ENCODE measurements at regions not wholly inside any gene's neighbourhood (a gene's known extent, or its start where the extent isn't known, plus 50 kb on each side); places are given as distances from the start of the nearest gene placed in this dataset.
"Not testable (repeated sequence)": the region's sequence is repeated elsewhere in the genome, so short reads cannot be mapped to it uniquely, and the experiment has no call there.

GRCh38 chr18:67455890-67456501 lies 60.5 kb downstream of the DSEL start:
- FAIRE-seq (no peak), DNase-seq (ENCODE audit: insufficient read length, low spot score) (no peak)

- FAIRE-seq (no peak), DNase-seq (ENCODE audit: insufficient read length, low spot score) (no peak)
These were observed 62.6 kb downstream of the DSEL start for GRCh38 chr18:67453901-67454300.

GRCh38 chr18:67451960-67452359 lies 64.6 kb downstream of the DSEL start:
- DNase-seq (ENCODE audit: insufficient read length, low spot score) = no peak
- no peak for FAIRE-seq

- not testable (repeated sequence) for DNase-seq (ENCODE audit: insufficient read length, low spot score); FAIRE-seq
These were observed 65.4 kb downstream of the DSEL start for GRCh38 chr18:67451101-67451500.

- FAIRE-seq (no peak), DNase-seq (ENCODE audit: insufficient read length, low spot score) (no peak)
These were observed 82.5 kb downstream of the DSEL start for GRCh38 chr18:67433971-67434370.

- no peak for FAIRE-seq
These were observed 83.7 kb downstream of the DSEL start for GRCh38 chr18:67432806-67433205.

GRCh38 chr18:67428805-67429204 lies 87.7 kb downstream of the DSEL start:
- FAIRE-seq (no peak), DNase-seq (ENCODE audit: insufficient read length, low spot score) (no peak)

More at GRCh38 chr18:67432806-67433205, 83.7 kb downstream of the DSEL start:
- no peak for DNase-seq (ENCODE audit: insufficient read length, low spot score)

- no peak for FAIRE-seq
- no peak for DNase-seq (ENCODE audit: insufficient read length, low spot score)
These were observed 88.4 kb downstream of the DSEL start for GRCh38 chr18:67428158-67428557.

- DNase-seq (ENCODE audit: insufficient read length, low spot score) (no peak), FAIRE-seq (no peak)
These were observed 90.0 kb downstream of the DSEL start for GRCh38 chr18:67426486-67426885.

GRCh38 chr18:67425672-67426071 lies 90.8 kb downstream of the DSEL start:
- DNase-seq (ENCODE audit: insufficient read length, low spot score) (no peak), FAIRE-seq (no peak)

- FAIRE-seq (no peak), DNase-seq (ENCODE audit: insufficient read length, low spot score) (no peak)
These were observed 94.9 kb downstream of the DSEL start for GRCh38 chr18:67421651-67422050.

- FAIRE-seq = no peak
- peak; percentile 38 for DNase-seq (ENCODE audit: insufficient read length, low spot score)
These were observed 98.5 kb downstream of the DSEL start for GRCh38 chr18:67417864-67418523.

- DNase-seq (ENCODE audit: insufficient read length, low spot score) (no peak), FAIRE-seq (no peak)
These were observed 105.4 kb downstream of the DSEL start for GRCh38 chr18:67411116-67411515.

GRCh38 chr18:67410075-67411070 lies 106.1 kb downstream of the DSEL start:
- no peak for FAIRE-seq
- DNase-seq (ENCODE audit: insufficient read length, low spot score) = no peak

GRCh38 chr18:67408240-67408639 lies 108.3 kb downstream of the DSEL start:
- no peak for DNase-seq (ENCODE audit: insufficient read length, low spot score)

GRCh38 chr18:67406714-67407113 lies 109.8 kb downstream of the DSEL start:
- no peak for DNase-seq (ENCODE audit: insufficient read length, low spot score)
- no peak for FAIRE-seq

More at GRCh38 chr18:67408240-67408639, 108.3 kb downstream of the DSEL start:
- FAIRE-seq = no peak

- DNase-seq (ENCODE audit: insufficient read length, low spot score) (no peak), FAIRE-seq (no peak)
These were observed 114.0 kb downstream of the DSEL start for GRCh38 chr18:67402543-67402942.

- no peak for FAIRE-seq
- no peak for DNase-seq (ENCODE audit: insufficient read length, low spot score)
These were observed 115.9 kb downstream of the DSEL start for GRCh38 chr18:67400502-67401117.

GRCh38 chr18:67386032-67386431 lies 130.5 kb downstream of the DSEL start:
- no peak for DNase-seq (ENCODE audit: insufficient read length, low spot score)
- no peak for FAIRE-seq

- FAIRE-seq = no peak
- no peak for DNase-seq (ENCODE audit: insufficient read length, low spot score)
These were observed 131.1 kb downstream of the DSEL start for GRCh38 chr18:67385455-67385854.

GRCh38 chr18:67384057-67384456 lies 132.5 kb downstream of the DSEL start:
- not testable (repeated sequence) for DNase-seq (ENCODE audit: insufficient read length, low spot score); FAIRE-seq
